ENCODE measurements at regions not wholly inside any gene's neighbourhood (a gene's known extent, or its start where the extent isn't known, plus 50 kb on each side); places are given as distances from the start of the nearest gene placed in this dataset.
"Not testable (repeated sequence)": the region's sequence is repeated elsewhere in the genome, so short reads cannot be mapped to it uniquely, and the experiment has no call there.

DNA sequence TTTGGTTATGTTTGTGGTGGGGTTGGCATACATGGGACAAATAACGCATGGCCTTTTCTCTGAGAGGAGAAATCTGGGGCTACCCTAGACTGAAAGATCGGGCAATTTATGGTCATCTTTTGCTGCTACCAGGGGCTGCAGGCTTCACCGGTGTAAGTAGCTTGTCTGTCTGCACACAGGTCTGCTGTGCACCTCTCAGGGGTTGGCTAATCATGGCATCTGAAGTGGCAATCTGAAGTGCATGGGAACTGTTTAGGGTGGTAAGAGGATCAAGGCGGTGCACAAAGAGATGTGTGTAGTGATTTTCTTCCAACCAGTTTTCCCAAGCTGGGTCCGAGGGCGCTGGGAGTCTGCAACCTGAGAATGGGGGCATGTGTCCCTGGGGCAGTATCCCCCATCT, 141.3 kb downstream of the EMP1 start:
- DNase-seq: no peak

DNA sequence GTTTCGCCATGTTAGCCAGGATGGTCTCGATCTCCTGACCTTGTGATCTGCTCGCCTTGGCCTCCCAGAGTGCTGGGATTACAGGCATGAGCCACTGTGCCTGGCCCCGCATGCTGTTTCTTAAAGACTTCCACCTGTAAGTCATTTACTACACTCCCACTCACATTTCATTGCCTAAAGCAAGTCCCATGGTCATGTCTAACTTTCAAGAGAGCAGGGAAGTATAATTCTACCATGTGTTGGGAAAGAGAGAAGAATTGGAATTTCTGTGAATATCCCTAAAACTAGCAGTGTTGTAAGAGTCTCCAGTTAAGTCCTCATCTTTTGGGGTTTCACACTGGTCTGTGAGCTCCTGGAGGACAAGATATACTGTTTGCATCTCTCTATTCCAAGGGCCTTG, 139.7 kb downstream of the EMP1 start:
- DNase-seq: no peak

DNA sequence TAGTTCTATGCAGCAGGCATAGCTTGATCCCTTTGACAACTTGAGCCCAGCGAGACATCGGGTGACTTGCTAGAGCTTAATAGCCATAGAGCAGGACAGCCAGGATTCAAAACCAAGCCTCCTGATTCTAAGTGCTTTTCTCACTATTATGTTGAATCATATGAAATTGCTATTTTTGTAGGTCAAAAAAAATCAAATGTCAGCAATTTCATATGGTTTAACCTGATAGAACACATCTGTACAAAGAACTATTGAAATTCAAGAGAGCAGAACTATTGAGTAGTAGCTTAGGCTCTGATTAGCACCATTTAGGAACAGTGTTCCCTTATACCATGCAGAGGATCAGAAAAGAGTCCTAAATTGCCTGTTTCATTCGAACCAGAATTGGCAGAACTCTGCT, 132.0 kb downstream of the EMP1 start:
- DNase-seq: no peak

DNA sequence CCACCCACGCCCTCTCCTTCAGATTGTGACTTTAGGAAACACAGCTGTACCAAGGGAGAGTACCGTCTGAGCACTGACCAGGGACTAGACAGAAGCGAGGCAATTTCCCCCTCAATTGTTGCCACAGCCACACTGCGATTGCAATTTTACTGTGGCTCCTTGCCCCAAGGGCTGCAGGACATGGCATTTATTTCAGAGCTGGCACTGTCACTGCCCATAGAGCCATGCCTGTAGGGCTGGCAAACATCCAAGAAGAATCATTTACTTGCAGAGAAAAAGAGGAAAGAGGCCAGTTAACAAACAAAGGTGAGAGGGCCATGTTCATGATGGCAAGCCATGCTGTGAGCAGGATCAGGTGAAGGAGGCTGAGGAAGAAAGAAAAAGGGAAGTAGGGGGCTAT, 129.6 kb downstream of the EMP1 start:
- DNase-seq: no peak

DNA sequence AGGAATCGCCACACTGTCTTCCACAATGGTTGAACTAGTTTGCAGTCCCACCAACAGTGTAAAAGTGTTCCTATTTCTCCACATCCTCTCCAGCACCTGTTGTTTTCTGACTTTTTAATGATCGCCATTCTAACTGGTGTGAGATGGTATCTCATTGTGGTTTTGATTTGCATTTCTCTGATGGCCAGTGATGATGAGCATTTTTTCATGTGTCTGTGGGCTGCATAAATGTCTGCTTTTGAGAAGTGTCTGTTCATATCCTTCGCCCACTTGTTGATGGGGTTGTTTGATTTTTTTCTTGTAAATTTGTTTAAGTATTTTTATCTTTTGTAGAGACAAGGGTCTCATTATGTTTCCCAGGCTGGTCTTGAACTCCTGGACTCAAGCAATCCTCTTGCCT, 128.5 kb downstream of the EMP1 start:
- DNase-seq: not testable (repeated sequence)

DNA sequence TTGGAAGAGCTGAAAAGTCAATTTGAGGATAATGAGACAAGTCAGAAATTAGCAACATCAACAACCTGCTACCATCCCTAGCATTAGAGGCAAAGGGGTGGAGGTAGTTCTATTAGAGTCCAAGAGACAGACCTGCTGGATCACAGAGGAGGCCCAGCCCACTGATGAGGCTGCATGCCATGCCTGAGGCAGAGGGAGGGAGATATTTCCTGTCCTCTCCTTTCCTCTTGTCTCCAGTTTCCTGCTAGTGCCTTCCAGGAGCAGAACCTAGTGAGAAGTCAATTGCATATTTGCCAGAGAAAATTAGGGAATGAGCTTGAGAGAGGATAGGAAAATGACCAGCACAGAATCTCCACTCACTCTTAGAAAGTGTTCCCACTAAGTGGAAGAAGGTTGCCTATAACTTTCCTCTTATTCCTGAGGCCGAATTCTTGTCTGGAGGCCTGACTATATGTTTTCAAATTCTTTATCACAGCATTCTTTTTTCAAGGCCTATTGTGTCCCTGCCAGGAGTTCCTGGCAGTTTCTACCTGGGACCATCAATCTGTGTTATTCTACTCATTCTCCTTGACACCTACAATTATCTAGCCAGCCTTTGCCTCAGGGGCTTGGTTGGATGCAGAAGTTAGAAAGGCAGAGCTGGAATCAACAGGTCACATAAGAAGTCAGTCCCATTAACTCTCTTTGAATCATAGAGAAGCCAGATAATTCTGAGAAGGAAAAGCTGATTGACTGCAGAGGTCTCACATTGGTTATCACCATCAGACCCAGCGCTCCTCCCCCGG, 121.9 kb downstream of the EMP1 start:
- no peak for DNase-seq

DNA sequence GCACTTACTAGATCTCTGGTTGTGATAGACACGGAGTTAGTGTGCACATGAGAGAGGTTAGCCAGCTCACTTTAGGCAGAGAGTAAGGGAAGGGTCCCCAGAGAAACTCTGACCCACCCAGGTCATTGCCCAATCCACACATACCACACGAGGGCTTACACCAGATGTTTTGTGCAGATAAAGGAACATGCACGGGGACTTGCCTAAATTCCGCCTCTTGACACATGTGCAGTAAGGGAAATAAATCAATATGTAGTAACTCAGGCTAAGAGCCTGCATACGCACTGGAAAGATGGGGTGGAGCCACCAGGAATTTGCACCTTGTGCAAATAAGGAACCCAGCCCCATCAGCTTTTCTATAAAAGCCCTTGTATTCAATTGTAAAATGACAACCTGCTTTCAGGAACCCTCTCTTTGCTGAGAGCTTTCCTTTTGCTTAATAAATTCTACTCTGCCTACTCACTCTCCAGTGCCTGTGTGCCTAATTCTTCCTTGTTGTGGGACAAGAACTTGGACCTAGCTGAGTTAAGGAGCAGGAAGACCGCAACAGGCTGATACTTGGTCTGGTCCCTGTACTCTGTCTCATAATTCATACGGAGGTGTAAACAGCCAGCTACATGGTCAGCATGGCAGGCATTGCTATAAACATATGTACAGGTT, 120.2 kb downstream of the EMP1 start:
- no peak for DNase-seq

DNA sequence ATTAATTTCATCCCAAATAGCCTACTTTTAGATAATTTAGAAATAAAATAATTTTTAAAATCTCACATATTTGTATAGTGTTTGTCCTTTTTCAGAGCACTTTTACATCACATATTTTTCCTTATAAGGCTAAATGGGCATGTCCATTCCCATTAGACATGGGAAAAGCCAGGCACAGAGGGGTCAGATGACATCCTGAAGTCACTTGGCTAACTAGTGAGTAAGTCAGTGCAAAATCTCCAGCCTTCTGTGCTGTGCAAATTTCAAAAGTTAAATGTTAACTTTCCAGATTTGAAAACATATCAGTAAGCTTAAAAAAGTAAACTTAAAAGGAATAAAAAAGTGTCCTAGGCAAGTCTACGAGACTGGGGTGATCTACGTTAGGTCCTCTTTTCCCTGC, 117.4 kb downstream of the EMP1 start:
- DNase-seq: no peak

DNA sequence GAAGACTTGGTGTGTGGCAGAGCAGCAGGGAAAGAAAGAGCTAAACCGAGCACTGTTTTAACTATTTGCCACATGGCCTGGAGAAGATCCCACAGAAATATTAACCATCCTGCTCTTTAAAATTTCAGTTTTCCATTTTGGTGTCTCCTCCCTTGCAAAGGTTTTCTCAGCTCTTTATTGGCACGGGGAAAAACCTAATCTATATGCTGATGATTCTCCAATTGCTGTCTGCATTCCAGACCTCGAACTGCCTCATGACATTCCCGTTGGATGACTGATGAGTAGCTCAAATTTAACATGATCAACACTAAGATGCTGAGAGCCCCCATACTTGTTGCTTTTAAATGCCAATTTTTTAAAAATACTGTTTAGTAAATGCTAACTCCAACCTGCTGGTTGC, 115.0 kb downstream of the EMP1 start:
- DNase-seq: no peak

DNA sequence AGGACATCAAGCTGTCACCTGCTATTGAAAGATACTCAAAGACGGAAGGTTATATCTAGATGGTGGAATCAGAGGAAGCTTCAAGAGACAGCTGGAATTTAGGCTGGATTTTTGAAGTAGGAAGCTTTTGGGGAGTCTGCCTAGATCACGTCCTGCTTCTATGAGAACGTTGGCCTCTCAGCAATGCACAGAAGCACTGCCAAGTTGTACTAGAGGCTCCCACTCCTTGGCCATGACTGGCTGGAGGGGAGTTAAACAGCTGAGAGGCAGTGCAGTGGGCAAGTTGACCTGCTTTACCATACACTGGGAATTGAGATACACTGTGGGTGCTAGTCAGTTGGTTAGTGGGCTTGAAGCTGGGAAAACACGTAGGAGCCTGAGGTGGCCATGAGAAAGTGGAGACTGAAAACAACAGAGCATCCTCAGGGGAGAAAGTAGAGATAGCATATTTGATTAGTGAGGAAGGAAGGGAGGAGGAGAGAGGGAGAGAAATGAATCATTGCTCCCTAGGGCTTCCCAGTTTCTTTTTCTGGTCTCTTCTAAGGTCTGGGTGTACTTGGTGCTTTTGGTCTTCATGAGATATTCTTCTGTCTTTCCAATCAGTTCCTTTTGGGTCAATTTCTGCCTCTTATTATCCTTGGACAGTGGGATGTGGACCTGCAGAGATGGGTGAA, 110.8 kb downstream of the EMP1 start:
- DNase-seq: no peak

DNA sequence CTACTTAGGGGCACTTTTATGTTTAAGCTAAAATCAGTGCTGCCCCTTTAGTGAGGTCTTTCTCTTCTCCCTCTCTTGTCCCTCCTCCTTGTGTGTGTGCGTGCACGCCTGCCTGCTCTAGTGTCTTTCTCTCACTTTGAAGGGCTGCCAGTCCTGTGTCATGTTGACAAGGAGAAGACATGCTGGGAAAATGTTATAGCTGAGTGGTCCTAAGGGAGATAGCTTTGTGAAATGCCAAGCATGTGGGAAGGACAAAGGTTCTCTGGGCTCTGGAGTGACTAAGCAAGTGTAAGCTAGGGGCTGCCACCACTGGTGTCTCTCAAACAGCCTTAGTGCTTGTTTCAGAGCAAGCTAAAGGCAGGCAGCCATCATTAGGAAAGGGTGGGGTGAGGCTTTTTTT, 108.4 kb downstream of the EMP1 start:
- DNase-seq: no peak

DNA sequence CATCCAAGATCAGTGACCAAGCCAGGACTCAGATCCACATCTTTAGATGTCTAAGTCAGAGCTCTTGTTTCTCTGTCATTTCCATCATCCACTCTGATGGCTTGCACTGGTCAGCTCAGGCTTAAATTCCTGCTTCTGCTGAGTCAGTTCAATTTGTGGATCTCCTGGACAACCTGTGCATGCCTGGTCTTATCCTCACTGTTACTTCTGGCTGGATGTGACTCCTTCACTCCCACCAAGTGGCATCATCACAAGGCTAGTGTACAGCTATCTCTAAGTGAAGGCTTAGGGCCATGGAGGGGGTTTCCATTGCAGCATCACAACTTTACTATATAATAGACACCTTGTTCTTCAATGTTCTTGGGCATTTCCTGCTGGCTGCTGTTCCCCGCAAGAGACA, 102.9 kb downstream of the EMP1 start:
- DNase-seq: no peak

DNA sequence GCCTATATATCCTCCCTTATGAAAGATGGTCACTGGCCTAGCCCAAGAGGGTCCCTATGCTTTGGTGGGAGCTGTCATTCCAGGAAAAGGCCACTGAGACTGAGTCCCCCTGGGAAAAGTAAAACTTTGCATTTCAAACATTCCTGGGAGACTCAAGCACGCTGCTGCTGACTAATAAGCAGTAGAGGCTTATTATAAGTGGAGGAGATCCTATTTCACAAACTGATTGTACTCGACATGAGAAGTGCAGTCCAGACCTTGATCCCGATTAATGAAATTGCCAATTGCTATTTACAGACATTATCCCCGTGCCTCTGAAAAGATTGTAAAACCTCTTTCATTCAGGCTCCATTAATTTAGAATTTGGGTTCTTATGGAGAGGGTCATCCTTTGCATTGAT, 96.6 kb downstream of the EMP1 start:
- DNase-seq: no peak

DNA sequence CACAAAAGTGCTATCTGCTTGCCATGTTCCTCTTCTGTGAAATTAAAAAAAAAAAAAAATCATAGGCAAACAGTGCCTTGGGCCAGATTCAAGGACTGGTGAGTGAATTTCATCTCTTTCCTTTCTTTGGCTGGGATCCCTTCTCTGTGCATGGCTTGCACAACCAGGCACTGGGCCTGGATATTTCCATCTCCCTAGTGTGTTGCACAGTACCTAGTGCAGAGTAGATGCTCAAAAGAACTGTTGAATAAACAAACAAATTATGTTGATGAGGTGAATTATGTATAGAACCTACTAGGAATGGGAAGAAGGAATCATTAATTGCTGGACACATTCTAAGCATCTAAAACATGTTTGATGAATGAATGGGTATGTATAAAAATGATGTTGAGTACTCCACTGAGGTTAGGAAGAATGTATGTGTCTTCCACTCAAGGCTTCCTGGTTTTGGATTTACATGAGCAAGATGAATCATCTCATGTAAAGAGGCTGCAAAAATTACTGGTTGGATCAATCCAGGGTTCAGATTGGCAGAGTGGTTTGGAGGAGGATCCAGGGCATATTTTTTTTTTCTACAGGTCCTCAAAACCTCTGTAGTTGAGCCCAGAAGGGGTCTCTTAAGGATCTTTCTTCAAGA, 93.2 kb downstream of the EMP1 start:
- DNase-seq: no peak

DNA sequence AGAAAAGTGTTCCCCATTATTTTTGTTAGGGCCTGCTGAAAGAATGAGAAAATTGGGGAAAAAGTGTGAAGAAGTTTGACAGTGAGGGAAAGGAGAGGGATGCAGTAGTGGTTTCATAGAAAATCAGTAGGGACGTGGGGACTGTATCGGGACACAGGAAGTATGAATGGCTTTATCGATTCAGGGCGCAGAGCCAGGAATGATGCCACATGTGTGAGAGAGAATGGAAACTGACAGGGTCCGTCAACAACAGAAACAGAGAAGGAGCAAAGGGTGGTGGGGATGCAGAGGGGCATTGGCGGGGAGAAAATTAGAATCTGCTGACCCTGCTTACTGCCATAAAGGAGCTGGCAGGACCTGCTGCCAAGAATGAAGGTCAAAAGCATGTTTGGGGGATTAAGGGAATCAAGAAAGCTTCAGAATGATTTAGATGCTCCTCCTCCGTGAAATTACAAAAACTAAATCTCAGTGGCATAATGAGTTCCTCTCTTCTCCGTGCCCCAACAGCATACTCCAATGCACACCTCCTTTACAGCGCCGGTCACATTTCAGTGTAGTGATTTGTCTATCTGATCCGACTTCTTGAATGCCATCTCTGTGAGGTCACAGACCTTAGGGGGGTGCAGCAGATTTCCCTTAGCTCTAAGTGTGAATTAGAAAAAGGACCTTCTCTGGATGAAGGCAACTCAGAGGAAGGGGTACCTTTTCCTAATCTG, 92.6 kb downstream of the EMP1 start:
- no peak for DNase-seq

DNA sequence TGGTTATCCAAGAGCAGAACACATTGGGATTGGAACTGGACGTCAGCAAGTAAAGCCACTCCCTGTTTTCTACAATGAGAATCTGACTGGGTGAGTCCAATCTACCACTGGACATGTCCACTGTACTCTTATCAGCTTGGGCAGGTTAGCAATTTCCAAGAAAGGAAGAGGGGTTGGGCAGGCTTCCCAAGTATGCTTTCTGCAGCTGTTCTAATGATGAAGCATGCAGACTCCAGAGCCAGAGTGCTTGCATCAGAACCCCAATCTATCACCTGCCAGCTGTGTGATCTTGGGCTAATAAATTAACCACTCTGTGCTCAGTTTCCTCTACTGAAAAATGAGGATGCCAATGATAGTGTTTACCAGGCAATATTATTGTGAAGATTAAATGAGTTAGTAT, 92.0 kb downstream of the EMP1 start:
- DNase-seq: no peak

DNA sequence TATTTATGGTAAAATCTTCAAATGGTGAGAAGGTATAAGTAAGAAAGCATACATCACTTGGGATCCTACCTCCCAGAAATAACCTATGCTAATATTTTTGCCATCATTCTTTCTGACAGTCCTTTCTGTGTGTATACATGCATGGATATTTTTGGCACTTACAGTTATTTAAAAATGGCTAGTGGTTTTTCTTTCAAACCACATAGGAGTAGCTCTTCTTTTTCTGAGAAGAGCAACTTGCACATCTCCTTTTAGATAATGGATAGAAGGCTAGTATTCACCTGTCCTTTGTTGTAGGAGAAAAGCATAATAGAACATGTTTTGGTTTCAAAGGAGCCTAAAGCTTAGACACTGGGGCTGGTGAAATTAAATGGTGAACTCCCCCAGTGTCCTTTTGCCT, 87.3 kb downstream of the EMP1 start:
- no peak for DNase-seq

DNA sequence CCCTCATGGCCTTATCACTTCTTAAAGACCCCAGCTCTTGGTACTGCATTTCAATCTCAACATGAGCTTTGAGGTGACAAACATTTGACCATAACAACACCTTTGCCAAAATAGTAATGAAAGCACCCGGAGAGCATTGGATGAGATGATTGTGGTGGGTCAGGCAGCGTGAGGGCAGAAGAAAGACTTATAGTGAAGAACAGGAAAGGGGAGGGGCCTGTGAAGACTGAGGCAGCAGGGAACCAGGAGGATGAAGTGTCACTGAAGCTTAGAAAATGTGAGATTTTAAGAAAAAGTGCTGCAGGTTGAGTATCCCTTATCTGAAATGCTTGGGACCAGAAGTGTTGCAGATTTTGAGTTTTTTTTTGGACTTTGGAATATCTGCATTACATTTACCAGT, 86.3 kb downstream of the EMP1 start:
- no peak for DNase-seq

DNA sequence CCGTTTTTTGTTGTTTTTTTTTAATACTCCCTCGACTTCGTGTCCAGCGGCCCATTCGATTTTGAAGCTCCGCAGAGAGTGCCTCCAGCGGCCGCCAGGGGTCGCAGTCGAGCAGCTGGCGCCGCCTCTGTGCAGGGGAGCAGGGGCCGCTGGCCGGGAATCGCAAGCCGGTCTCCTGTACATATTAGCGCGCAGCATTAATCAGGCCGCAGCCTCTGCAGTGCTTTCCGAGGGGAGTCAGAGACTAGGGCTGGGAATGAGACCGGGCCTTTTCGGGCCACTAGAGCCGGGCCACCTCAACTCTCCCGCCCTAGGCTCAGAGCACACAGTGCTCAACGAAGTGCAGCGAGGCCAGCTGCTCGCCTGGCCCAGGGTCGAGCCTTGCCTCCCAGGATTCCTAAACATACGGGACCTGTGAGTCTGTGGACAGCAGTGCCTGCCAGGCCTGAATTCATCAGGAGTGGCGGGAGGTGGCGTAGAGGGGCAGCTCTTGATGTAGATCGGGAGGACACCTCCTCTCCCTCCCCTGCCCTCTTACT, 81.8 kb downstream of the EMP1 start:
- DNase-seq: peak; percentile 58

DNA sequence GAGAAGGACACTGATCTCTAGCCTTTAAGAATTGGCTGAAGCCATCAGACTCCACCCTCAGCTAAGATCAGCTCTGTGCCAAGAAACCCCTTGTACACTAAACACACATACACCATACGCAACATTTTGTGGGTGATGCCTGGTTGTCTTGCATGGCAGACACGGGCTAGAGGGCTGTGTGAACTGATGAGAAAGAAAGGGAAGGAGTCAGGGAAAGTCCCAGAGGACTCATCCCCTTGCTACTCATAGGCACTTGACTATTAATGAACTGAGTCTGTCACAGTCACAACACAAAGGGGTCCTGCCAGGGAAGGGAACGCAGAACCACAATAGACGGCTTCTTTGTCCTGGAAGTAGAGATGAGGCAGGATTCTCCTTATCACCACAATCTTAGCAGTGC, 80.8 kb downstream of the EMP1 start:
- no peak for DNase-seq

DNA sequence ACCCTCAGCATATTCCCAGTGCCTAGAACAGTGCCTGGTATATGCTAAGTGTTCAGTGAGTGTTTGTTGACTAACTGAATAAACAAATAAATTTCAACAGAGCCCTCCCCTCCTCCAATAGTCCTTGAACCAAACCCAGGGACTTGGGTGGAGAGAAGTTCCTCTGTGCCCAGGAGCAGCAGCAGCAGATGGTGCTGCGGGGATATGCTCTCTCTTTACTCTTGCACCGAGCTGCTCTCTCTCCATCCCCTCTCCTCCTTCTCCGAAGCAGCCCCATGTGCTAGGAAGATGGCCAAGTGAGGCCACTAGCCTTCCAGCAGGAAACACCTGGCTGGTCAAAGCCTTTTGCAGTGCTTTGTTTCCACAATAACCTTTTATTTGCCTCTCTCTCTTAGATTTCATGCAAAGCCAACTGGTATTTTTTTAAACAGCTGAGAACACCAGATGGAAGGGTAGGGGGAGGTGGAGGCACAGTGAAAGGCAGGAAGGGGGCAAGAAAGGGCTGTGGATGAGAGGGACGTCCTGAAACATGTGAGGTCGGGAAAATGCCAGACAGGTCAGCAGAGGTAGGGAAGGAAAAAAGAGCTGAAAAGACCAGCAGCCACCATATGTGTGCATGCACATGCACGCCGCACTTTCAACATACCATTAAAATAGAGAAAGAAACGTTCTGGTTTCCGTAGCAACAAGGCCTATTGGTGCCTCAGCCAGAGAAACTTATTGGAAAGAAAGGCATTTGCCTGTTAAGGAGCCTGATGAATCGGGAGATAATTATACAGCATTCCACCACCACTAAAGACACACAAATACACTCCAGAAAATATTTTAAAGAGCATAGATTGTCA, 78.9 kb downstream of the EMP1 start:
- no peak for DNase-seq

DNA sequence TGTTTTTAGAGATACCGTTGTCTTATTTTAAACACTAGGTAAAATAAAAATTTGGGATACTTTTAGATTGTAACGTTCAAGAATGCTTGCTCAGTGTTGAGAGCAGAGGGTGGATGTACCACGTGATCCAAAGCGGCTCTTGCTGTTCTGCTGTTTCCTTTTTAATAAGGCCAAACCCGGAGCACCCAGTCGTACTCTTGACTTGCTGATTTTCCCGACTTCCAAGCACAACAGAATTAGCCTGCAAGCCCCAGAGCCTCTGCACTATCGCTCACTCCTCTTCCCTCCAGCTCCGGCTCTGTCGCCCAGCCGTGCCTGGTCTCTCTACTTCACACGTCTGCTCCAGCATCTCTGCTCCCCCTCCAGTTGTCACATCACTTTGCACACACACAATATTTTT, 77.3 kb downstream of the EMP1 start:
- no peak for DNase-seq

Measured in 8988T (cell line).